Esophagus muscularis mucosa (tissue), 4 donors: ENCODE measurements at regions not wholly inside any gene's neighbourhood (a gene's known extent, or its start where the extent isn't known, plus 50 kb on each side); places are given as distances from the start of the nearest gene placed in this dataset.
A peak's percentile ranks its signal among the peaks of the same experiment; 100 is the strongest.

Source experiments
- DNase-seq: peaks from one replicate; pipeline ENCODE4 v3.0.0-alpha.2; 2017; ENCODE audit errors: extremely low spot score
- H3K27ac ChIP-seq, 4 donors: fragments of 200-600 bp; sonication (generic); replicated peaks in 1 of 4; 1 replicate in 3 of 4; 2 replicates in 1 of 4; pipeline ENCODE4 v1.5.1; 2016 to 2019; ENCODE audit warnings: mild to moderate bottlenecking in 1 of 4
- H3K27me3 ChIP-seq, 4 donors: fragments of 200-600 bp; sonication (generic); one replicate each; pipeline versions ENCODE4 v1.5.1 to v1.6.0; 2016 to 2019
- H3K36me3 ChIP-seq, 4 donors: fragments of 200-600 bp; sonication (generic); one replicate each; pipeline ENCODE4 v1.5.1; 2016 to 2019
- H3K4me1 ChIP-seq, 4 donors: fragments of 200-600 bp; sonication (generic); one replicate each; pipeline ENCODE4 v1.5.1; 2016 to 2019
- H3K4me3 ChIP-seq, 4 donors: fragments of 200-600 bp; sonication (generic); 1 replicate in 2 of 4; 2 replicates in 2 of 4; pipeline ENCODE4 v1.5.1; 2016 to 2019; ENCODE audit warnings: mild to moderate bottlenecking in 4 of 4, moderate library complexity in 1 of 4
- H3K9me3 ChIP-seq, 4 donors: fragments of 200-600 bp; sonication (generic); 1 replicate in 3 of 4; 2 replicates in 1 of 4; pipeline ENCODE4 v1.5.1; 2016 to 2019
- CTCF ChIP-seq, 3 experiments: fragments of 200-600 bp in 2 of 3; fragments of 450-650 bp in 1 of 3; sonication (generic) in 2 of 3; IDR thresholded peaks; one replicate each; pipeline ENCODE4 v1.5.1; 2017 to 2019; ENCODE audit warnings: antibody characterized with exemption in 3 of 3, mild to moderate bottlenecking in 2 of 3, moderate library complexity in 1 of 3
- EP300 ChIP-seq: sonication (generic); formaldehyde crosslinking; IDR thresholded peaks from one replicate; pipeline ENCODE4 v1.6.1; 2017; ENCODE audit warnings: antibody characterized with exemption
- POLR2A ChIP-seq: fragments of 450-650 bp; IDR thresholded peaks from one replicate; pipeline ENCODE4 v1.6.1; 2017; ENCODE audit warnings: antibody characterized with exemption, moderate library complexity, mild to moderate bottlenecking, low read depth
- POLR2AphosphoS5 ChIP-seq, 2 donors: sonication (generic); formaldehyde crosslinking; IDR thresholded peaks; one replicate each; pipeline ENCODE4 v1.6.1; 2017; ENCODE audit warnings: antibody characterized with exemption in 2 of 2
- WGBS: methylation state at CpG from one replicate; pipeline ENCODE4 v1.1.5; 2018; 5-methylcytosine and 5-hydroxymethylcytosine counted together
- intact Hi-C: fragments of 100-400 bp; cut with DNase I; formaldehyde crosslinking; loops from one replicate; pipeline ENCODE4 v1.15.1; 2023

- 50% methylated on average over 5 of the region's 5 CpGs for WGBS
- Histone ChIP-seq H3K9me3 (no peaks in the 10 kb centered on the region), H3K36me3 (no peaks in the 10 kb centered on the region), H3K27me3 (no peaks in the 10 kb centered on the region), H3K4me3 (no peak overlapping the region), H3K27ac (peak overlapping the region; percentile 70 to 82 (median 78)), H3K4me1 (peaks cover 28 to 64% (median 58%) of the 10 kb centered on the region in 4 donors)
- no peak for TF ChIP-seq POLR2AphosphoS5 (IDR thresholded peaks at IDR 0.05)
- TF ChIP-seq EP300: no peak
- no peak for TF ChIP-seq POLR2A
- TF ChIP-seq CTCF (IDR thresholded peaks at IDR 0.05): no peak
- DNase-seq: no peak
- intact Hi-C loops: loop anchor here (5.0 kb wide), 1 partner anchor 205 kb away; no protein-coding TSS in a partner anchor
Observed at GRCh38 chr3:124557433-124558232, 172.6 kb upstream of the UMPS start.

- Histone ChIP-seq H3K27ac (peak overlapping the region; percentile 70 to 82 (median 78)), H3K36me3 (peaks cover 0 to 5% (median 2%) of the 10 kb centered on the region in 4 donors), H3K27me3 (no peaks in the 10 kb centered on the region), H3K4me3 (no peak overlapping the region), H3K9me3 (no peaks in the 10 kb centered on the region), H3K4me1 (peaks cover 27 to 61% (median 57%) of the 10 kb centered on the region in 4 donors)
- DNase-seq: peak; percentile 94
- intact Hi-C loops: loop anchor here (5.0 kb wide), 1 partner anchor 207 kb away; no protein-coding TSS in a partner anchor
- WGBS: 38% methylated on average over 8 of the region's 8 CpGs
- TF ChIP-seq CTCF (IDR thresholded peaks at IDR 0.05): no peak
- peak; percentile 67 to 70 for TF ChIP-seq POLR2AphosphoS5 (IDR thresholded peaks at IDR 0.05)
- no peak for TF ChIP-seq POLR2A
- TF ChIP-seq EP300: no peak
Observed at GRCh38 chr3:124558991-124559845, 171.0 kb upstream of the UMPS start.

- H3K36me3 ChIP-seq: peaks cover 0 to 5% (median 2%) of the 10 kb centered on the region in 4 donors
- intact Hi-C loops: loop anchor here (5.0 kb wide), 1 partner anchor 208 kb away; no protein-coding TSS in a partner anchor
- WGBS: 27% methylated on average over 9 of the region's 9 CpGs
- H3K27ac ChIP-seq: peak overlapping the region; percentile 70 to 82 (median 78)
- DNase-seq: no peak
- H3K4me3 ChIP-seq: no peak overlapping the region
- peaks cover 27 to 61% (median 61%) of the 10 kb centered on the region in 4 donors for H3K4me1 ChIP-seq
- no peaks in the 10 kb centered on the region for H3K27me3 ChIP-seq
- peak in 1 of 2 donors; percentile 41 for TF ChIP-seq POLR2AphosphoS5 (IDR thresholded peaks at IDR 0.05)
- no peak for TF ChIP-seq POLR2A
- TF ChIP-seq CTCF (IDR thresholded peaks at IDR 0.05): peak; percentile 80 to 87 (median 86)
- TF ChIP-seq EP300: no peak
- H3K9me3 ChIP-seq: no peaks in the 10 kb centered on the region
Observed at GRCh38 chr3:124559846-124560574, 170.2 kb upstream of the UMPS start.

GRCh38 chr3:124560666-124561215 is 169.5 kb upstream of the UMPS start:
- WGBS: 74% methylated on average over 2 of the region's 2 CpGs
- H3K27ac ChIP-seq: peak overlapping the region in 3 of 4 donors; percentile 70 to 82 (median 76)
- peaks cover 27 to 61% (median 60%) of the 10 kb centered on the region in 4 donors for H3K4me1 ChIP-seq
- H3K9me3 ChIP-seq: no peaks in the 10 kb centered on the region
- intact Hi-C loops: no loop called here
- peaks cover 0 to 5% (median 2%) of the 10 kb centered on the region in 4 donors for H3K36me3 ChIP-seq
- no peaks in the 10 kb centered on the region for H3K27me3 ChIP-seq
- TF ChIP-seq EP300 (no peak), CTCF (IDR thresholded peaks at IDR 0.05) (no peak), POLR2A (no peak), POLR2AphosphoS5 (IDR thresholded peaks at IDR 0.05) (no peak)
- H3K4me3 ChIP-seq: no peak overlapping the region
- DNase-seq: no peak
